Activated T-cell treated with anti-CD3 and anti-CD28 coated beads for 4 hours (primary cell): ENCODE measurements at regions not wholly inside any gene's neighbourhood (a gene's known extent, or its start where the extent isn't known, plus 50 kb on each side); places are given as distances from the start of the nearest gene placed in this dataset.

Experiments
- DNase-seq: peaks from one replicate; pipeline ENCODE4 v3.0.0-alpha.2; 2020

DNA sequence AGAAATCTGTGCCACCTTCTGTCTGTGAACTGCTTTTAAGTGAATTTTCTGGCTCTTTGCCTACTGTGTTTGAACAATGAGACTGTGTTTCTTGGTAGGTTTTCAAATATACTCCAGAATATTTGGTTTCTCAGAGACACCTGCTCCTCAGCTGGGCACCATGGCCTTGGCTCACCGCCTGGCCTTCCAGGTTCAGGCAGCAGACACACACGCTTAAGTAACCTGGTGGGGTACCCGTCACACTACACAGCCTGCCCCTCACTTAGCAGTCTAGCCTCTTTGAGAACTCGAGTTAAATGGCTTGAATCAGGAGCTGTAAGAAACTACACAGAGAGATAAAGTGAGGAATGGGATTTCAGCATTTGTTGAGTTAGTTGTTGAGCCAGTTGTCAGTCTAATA is 530.5 kb downstream of the MTRR start:
- no peak for DNase-seq

DNA sequence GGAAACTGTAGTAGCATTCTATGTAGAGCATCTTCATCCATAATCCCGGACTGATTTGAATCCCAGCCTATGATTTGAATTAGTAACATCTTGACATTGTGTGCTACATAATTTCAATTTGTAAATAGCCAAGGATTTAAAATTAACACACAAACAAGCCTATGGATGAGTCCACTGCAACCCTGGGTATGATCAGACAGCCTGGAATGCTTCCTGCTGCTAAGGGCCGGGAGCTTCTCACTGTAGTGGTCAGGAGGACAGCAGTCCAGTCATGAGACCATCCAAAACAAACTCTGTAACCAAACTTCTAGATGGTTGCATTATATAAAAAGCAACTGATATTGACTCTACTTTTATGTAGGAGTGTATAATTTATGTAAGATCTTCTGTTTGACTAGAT is 539.3 kb downstream of the MTRR start:
- DNase-seq, result no peak

DNA sequence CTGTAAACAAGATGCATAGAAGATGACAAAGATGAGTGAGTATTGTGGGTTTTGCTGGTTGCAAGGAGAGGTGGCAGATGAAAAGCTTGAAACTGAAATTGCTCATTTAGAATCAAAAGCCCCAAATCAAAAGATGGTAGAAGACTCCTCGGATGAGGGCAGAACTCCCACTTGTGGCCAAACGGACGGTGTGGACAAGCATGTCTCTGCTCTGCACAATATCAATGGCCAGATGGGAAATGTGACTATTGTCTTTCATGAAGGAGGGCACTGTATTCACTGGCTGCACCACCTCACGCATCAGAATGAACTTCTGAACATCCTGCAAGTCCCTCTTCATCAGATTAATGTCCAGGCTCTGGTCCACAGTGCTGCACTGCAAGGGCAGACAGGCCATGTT is 541.7 kb downstream of the MTRR start:
- no peak for DNase-seq

DNA sequence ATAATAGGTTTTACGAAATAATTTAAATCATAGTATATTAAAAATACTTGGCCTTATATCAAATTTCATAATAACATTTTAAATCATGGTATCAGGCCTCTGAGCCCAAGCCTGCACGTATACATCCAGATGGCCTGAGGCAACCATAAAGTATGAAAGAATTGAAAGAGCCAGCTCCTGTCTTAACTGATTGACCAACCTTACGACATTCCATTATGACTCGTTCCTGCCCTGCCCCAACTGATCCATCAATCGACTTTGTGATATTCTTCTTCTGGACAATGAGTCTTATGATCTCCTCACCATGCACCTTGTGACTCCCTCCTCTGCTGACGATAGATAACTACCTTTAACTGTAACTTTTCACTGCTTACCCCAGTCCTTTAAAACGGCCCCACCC is 545.0 kb downstream of the MTRR start:
- DNase-seq, result no peak

DNA sequence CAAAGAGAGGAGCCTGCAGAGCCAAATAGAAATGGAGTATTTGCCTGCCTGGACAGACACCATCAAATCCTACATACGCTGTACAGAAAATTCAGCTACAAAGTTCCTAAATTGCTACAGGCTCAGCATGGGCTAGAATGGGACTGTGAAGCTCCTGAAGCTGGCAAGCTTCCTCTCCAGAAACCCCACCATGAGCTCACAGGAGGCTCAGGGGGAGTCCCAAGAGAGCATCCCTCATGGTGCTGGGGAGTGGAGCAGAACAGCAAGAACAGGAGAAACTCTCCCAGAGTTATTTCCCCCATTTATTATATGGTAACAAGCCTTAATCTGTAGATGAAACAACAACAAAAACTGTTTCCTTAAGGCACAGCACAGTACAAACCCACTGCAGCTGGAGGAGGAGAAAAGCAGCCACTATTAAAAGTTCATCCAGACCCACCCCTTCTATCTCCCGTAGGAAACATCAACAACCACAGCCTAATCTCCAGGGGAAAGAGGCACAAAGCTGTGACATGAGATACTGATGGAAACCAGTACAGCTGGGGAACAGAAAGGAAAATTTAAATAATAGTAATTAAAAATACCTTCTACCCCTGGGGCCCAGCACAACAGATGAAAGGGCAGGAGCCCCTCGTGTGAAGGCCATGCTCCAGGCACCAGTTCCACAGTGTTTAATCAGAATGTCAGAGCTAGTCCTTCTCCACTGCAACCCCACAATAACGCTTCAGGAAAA is 548.5 kb downstream of the MTRR start:
- no peak for DNase-seq

DNA sequence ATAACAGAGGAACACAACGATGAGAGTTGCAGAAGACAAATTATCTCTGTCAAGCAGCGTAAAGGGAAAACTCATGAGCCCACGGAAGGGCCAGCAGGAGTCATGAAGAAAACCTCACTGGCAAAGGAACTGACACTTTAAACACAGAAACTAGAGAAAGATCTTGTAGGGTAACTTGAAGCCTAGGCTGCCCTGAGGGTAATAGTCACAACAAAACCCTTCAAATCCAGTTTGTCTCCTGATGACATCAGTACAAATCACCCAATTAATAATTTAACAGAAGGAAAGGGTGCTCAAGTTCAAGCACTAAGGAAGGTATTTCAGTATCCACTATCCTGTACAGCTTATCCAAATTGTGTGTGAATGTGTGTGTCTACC is 549.1 kb downstream of the MTRR start:
- DNase-seq, result no peak

DNA sequence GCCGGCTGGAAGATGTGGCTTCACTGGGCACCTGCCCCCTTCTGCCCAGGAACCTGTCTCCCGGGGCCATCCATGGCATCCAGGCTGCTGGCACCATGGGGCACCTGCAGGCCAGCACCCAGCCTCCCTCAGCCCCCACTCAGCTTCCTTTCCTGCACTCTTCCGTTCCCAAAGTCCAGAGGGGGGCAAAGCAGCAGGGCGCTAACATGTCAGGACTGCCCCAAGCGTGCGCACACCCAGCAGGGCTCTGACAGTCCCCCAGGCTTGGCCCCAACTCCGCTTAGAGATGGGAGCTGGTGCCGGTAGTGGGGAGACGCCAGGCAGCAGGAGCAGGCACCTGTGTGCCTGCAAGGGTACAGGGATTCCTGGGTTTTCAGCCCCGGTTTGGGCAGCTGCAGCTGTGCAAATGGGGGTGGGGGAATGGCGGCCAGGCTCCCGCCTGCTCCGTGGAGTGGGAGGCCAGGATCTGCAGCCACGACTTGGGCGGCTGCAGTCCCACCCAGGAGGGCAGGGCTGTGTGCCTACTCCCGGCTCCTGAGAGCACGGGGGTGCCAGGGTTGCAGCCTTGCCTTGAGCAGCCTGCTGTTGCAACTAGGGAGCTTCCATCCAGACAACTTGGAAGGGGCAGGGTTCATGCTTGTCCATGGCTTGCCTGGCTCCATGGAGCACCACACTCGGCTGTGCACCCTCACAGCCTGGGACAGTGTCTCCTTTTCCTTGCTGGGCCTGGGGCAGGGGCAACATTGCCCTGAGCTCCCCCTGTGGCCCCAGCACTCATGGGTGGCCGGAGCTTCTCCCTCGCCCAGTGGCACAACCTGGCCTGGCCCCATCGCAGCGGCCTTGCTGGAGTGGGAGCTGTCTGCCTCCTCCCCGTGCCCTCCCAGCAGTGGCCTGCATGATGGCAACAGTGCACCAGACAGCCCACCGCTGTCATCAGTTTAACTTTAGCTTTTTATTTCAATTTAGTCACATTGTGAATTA is 561.1 kb downstream of the MTRR start:
- DNase-seq, result no peak

DNA sequence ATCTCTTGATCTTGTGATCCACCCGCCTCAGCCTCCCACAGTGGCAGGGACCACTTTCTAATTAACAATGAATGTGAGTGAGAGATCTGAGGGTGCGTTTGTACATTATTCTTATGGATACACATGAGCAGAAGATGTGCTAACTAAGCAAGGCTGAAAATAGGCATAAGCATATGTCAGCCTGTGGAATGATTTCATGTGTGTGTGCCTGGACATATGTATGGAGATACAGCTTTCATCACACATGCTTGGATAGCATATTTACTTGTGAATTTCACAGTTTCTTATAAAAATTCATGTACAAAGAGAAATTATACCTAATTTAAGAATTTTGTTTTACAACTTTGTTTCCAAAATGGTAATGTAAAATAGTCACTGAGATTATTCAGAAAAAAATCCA is 565.6 kb downstream of the MTRR start:
- no peak for DNase-seq

DNA sequence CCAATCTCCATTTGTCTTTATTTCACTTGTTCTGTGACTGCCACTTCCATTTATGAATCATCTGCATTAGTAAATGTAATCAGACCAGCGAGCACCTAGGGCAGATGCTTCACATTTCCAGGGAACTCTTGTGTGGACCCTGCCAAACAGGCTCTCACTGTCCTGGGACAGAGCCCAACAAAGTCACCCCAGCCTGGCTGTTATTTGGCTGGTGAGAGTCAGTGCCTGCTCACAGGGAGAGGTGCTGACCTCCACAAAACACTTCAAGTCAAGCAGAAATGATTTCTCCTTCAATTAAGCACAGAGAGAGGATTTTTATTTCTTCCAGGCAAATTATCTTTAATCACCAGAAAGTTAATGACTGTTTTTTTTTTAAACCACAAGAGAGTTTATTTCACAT is 568.0 kb downstream of the MTRR start:
- DNase-seq, result no peak

DNA sequence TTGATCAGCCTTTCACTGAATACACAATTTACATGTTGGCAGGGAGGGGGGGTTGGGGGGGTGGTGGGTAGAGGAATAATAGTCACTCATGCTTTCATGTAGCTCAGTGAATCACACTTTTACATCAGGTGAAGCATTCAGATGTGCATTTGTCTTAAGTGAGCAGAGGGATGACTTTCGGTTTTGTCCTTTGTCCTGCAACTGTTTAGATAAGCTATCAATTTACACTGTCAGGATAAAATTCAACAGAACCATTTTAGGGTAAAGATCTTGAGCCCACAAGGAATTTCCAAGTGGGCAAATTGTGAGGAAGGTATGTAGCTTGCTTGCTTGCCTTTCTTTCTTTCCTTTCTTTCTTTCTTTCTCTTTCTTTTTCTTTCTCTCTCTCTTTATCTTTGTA is 576.2 kb downstream of the MTRR start:
- DNase-seq, result no peak

DNA sequence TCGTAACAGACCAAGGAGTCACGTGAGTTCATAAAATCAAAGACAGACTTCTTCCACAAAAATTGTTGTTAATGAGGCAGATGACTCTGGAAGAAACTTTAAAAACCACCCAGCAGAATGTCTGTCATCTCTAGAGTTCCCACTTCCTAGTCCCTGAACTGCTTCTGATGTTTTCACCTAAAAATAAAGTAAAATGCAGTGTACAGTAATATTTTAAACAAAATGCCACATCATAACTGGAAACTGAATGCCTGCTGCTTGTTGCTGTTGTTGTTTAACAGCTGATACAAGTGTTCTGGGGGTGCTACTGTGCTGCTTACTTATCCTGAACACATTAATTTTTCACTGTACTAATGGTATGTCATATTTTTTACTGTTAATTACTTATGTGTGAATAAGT is 577.2 kb downstream of the MTRR start:
- DNase-seq, result no peak

DNA sequence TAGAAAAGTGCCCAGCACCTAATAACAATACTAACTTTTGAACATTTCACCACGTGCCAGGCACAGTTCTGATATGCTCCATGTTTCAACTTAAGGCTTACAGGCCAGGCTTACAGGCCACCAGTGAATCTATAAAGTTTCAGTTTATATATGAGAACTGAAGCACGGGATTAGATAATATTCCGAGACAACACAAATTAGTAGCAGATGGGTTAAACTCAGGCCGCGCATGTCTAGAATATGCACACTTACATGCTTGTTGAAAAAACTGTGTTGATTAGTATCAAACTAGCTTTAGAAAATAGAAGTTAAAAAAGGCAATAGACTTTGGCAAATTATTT is 587.9 kb downstream of the MTRR start:
- no peak for DNase-seq

DNA sequence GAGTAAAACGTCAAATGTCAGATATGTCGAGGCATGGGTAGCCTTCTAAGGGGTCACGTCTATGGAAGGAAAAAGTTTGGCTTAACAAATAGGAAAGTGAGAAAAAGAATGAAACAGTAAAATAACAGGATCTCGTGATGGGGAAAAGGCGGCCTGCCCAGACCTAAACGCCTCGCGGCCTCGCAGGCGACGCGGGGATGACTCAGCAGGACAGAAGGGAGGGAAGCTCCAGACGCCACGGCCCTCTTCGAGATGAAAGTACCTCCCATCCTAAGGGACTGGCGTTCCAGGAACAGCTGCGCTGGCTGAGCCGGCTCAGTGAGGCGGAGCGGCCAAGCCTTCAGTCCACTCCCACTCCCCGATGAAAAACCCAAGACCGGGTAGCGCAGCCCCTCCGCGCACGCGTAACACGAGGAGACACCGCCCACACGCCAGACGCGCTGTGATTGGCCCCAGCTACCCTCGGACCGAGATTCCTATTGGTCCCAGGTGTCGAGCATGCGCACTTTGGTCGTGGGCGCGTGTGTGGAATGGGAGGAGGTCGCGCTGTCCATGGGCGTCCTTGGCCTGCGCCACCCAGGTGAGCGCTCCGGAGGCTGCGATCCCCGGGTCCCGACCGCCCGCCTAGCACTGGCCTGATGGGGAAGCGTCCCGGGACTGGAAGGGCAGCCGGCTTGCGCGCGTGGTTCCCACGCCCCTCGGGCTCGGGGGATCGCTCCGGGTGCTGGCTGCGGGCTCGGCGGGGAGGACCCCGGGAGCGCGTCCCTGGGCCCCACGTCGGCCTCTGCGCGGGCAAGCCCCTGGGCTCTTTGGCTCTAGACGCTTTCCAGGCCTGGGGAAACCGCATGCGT is 588.5 kb downstream of the MTRR start:
- DNase-seq, result peak; percentile 82

DNA sequence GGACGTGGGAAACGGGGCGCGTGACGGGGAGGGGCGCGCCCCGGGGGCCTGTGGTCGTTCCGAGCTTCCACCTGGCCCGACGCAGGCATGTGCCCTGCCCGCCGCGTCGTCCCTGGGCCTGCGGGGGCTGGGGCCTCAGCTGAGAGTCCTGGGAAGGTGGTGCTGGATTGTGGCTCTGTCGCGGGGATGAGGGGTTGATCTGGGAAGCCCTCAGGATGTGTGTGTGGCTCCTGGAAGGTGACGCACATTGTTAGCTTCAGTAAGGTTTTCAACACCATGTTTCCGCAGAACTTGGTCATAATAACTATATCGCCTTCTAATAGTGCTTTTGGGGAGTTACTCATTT is 589.1 kb downstream of the MTRR start:
- DNase-seq, result no peak

DNA sequence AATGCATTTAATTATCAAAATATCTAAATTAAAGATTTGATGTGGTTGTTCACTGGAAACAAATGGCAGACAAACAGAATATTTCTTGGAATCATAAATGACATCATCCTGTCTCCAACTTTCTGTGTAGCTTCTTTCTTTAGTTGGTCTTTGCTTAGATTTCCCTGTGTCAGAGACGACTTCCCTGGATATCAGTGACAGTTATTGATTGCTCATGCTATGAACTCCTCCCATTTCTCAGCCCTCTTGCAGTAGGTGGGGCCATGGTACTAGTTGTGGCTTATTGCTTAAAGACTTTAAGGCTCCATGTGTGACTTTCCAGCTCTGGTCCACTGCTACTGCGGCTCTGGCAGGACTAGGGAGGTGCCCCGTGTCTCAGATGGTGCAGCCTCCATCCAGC is 592.6 kb downstream of the MTRR start:
- no peak for DNase-seq

DNA sequence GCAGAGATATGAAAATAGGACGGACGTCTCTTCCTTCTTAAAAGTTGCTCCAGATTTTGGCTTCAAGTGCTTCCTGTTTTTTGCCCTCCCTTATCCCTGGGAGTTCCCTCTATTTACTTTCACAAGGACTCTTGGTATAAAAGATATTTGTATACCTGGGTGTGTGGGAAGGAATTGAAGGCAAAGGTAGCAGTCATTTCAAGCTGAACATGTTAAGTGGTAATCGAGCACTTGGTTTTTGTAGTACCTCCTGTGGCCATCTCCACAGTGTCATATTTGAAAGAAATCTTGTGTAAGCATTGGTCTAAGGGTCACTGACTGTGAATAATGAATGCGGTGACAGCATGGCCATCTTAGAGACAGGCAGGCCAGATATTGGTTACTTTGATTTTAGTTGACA is 593.6 kb downstream of the MTRR start:
- DNase-seq, result no peak

DNA sequence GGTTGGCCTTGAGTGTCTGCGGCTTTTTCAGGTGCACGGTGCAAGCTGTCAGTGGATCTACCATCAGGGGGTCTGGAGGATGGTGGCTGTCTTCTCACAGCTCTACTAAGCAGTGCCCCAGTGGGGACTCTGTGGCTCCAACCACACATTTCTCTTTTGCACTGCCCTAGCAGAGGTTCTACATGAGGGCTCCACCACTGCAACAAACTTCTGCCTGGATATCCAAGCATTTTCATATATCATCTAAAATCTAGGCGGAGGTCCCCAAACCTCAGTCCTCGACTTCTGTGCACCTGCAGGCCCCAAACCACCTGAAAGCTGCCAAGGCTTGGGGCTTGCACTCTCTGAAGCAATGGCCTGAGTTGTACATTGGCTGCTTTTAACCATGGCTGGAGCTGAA is 601.5 kb downstream of the MTRR start:
- no peak for DNase-seq

DNA sequence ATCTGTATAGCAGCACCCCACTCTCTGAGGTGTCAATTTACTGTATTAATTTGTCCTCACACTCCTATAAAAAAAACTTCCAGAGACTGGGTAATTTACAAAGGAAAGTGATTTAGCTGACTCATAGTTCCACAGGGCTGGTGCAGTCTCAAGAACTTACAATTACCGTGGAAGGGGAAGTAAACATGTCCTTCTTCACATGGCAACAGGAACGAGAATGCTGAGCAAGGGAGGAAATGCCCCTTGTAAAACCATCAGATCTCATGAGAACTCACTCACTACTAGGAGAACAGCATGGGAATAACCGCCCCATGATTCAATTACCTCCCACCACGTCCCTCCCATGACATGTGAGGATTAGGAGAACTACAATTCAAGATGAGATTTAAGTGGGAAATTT is 602.6 kb downstream of the MTRR start:
- DNase-seq, result no peak

DNA sequence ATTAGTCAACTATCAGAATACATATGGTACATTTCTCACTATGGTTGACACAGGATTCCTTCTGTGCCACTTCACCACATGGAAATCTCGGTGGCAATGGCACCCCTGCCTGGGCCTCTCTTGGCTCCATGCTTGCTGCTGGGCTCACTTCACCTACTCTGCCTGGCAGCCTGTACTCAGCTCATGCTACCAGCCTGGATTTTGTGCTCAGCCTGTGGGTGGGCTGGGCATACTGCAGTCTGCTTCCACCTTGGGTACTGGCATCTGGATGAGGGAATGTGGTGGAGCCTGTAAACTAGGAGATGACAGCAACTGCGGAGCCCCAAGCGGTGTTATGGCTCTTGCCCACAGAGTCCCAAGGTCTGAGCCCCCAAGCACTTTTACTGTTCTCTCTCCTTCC is 604.1 kb downstream of the MTRR start:
- DNase-seq, result no peak

DNA sequence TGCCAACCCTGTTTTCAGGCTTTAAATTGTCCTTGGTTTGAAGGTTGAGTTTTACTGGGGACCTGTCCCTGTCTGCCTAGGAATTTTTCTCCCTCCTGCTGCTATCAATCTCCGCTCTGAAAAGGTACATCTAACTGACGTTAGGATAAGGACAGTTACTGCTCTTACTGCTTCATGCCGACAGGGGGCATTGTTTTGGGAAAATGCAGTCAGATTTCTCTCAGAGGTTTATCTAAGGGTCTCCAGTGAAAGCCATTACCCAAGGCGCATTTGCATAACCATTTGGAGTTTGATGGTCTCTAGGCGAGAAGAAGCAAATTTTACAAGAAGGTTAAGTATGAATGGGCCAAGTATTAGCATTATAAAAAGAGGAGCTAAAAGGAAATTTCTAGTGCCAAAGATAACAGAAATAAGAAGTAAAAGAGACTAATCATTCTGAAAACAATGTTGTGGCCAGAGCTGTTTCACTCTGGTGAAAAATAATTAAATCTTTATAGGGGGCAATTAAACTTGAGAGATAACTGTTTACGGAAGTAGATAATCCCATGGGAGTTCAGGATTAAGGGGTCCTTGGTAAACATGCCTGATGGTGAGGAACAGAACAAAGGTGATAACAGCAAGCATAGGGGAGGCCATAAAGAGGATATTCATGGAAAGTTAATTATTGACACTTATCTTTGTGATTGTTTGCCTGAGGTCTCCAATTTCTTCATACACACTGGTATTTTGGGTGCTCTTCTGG is 605.0 kb downstream of the MTRR start:
- DNase-seq, result no peak

DNA sequence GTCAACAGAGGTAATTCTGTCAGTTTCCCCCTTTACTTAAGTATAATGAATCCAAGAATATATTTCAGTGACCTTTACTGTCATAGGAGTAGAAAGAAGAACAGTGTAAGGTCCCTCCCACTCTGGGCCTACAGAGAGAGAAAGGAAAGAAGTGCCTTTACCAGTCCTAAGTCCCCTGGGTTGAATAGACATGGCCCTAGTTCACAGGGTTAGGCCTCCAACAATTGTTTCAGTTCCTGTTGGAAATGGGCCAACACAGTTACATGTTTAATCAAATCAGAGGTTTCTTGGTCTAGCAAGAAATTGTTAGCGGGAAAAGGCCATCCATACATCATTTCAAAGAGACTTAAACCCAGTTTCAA is 605.6 kb downstream of the MTRR start:
- no peak for DNase-seq

DNA sequence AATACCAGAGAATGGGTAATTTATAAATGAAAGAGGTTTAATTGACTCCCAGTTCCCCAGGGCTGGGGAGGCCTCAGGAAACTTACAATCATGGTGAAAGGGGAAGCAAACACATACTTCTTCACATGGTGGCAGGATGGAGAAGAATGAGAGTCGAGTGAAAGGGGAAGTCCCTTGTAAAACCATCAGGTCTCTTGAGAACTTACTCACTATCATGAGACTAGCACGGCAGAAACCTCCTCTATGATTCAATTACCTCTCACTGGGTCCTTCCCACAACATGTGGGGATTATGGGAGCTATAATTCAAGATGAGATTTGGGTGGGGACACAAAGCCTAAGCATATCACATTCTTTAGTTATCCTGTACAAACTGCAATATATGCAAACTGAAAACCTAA is 609.4 kb downstream of the MTRR start:
- no peak for DNase-seq

DNA sequence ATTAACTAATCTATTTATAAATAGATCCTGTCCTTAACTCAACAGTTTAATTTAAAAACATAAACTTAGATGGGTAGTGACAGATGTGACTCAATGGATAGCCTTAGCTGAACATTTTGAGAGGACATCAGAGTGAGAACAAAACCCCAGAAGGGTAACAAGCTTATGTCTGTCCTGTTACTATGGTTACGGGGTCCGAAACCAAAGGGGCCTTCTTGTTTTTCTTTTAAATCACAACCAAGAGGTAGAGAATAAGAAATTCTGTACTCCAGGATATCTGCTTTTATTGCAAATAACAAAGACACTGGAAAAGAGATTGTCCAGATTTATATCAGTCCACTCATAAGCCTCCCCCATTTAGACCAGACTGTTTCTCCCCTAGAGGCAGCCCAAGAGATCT is 612.1 kb downstream of the MTRR start:
- DNase-seq, result no peak
